Thymus (tissue), 11 donors: ENCODE measurements at regions not wholly inside any gene's neighbourhood (a gene's known extent, or its start where the extent isn't known, plus 50 kb on each side); places are given as distances from the start of the nearest gene placed in this dataset.
A peak's percentile ranks its signal among the peaks of the same experiment; 100 is the strongest.
"Not testable (repeated sequence)": the region's sequence is repeated elsewhere in the genome, so short reads cannot be mapped to it uniquely, and the experiment has no call there.

Source experiments
- DNase-seq, 9 donors: peaks; one replicate each; pipeline ENCODE4 v3.0.0-alpha.2; 2013; ENCODE audit warnings: low spot score in 9 of 9, low read depth in 6 of 9, missing footprints in 1 of 9
- H3K27ac ChIP-seq, 2 donors: one replicate each; pipeline ENCODE4 v1.5.1; 2013; ENCODE audit warnings: control low read depth in 1 of 2, low read depth in 1 of 2, low read length in 1 of 2, mild to moderate bottlenecking in 1 of 2, moderate library complexity in 1 of 2
- H3K27me3 ChIP-seq, 2 donors: one replicate each; pipeline ENCODE4 v1.5.1; 2013; ENCODE audit warnings: low read length in 1 of 2; ENCODE audit not compliant: control insufficient read depth in 2 of 2, insufficient read depth in 1 of 2
- H3K36me3 ChIP-seq, 2 donors: one replicate each; pipeline ENCODE4 v1.5.1; 2013; ENCODE audit warnings: low read length in 1 of 2, mild to moderate bottlenecking in 1 of 2, moderate library complexity in 1 of 2; ENCODE audit not compliant: control insufficient read depth in 2 of 2, insufficient read depth in 2 of 2
- H3K4me1 ChIP-seq, 2 donors: one replicate each; pipeline ENCODE4 v1.5.1; 2013; ENCODE audit warnings: low read length in 2 of 2; ENCODE audit not compliant: control insufficient read depth in 2 of 2, insufficient read depth in 2 of 2
- H3K4me3 ChIP-seq, 2 donors: one replicate each; pipeline ENCODE4 v1.5.1; 2013; ENCODE audit warnings: low read length in 2 of 2, control low read depth in 1 of 2, mild to moderate bottlenecking in 1 of 2
- H3K9me3 ChIP-seq, 2 donors: one replicate each; pipeline ENCODE4 v1.5.1; 2013; ENCODE audit warnings: low read length in 1 of 2, mild to moderate bottlenecking in 1 of 2; ENCODE audit not compliant: control insufficient read depth in 2 of 2, insufficient read depth in 1 of 2
- WGBS: extraction: QIAGEN DNeasy Blood & Tissue Kit; methylation state at CpG from one replicate; pipeline ENCODE4 v1.1.7; 2013; 5-methylcytosine and 5-hydroxymethylcytosine counted together
- donor health status: healthy.

DNA sequence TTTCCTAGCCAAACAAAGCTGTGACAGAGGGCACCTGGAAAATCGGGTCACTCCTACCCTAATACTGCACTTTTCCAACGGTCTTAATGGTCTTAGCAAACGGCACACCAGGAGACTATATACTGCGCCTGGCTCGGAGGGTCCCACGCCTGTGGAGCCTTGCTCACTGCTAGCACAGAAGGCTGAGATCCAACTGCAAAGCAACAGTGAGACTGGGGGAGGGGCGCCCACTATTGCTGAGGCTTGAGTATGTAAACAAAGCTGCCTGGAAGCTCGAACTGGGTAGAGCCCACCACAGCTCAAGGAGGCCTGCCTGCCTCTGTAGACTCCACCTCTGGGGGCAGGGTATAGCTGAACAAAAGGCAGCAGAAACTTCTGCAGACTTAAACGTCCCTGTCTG is 931.7 kb upstream of the ATXN7L3B start:
- H3K4me3 ChIP-seq, DNase-seq, H3K27me3 ChIP-seq, H3K4me1 ChIP-seq, H3K27ac ChIP-seq, H3K9me3 ChIP-seq, H3K36me3 ChIP-seq: not testable (repeated sequence)
- WGBS = 83% methylated on average over 9 of the region's 9 CpGs

DNA sequence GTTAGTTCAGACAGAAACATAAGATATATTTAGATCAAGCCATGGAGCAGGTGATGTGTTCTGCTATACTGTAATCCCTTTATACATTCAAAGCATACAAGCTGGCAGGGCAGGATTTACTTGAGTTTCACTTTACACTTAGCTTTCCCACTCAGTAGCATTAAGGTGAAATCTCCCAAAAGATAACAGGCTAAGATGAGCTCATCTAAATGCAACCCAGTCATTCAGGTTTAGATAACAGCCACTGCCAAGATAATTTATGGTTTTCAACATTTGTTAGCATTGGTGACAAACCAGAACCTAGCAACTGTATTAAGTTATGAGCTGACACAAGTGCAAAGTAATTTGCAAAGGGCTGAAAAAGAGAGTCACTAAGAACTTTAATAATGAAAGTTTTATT is 925.1 kb upstream of the ATXN7L3B start:
- Histone ChIP-seq H3K36me3 (no peaks in the 10 kb centered on the region), H3K27me3 (no peaks in the 10 kb centered on the region), H3K9me3 (no peaks in the 10 kb centered on the region), H3K4me3 (no peak overlapping the region), H3K27ac (no peak overlapping the region), H3K4me1 (no peaks in the 10 kb centered on the region)
- peak in 1 of 9 donors; percentile 3 for DNase-seq

DNA sequence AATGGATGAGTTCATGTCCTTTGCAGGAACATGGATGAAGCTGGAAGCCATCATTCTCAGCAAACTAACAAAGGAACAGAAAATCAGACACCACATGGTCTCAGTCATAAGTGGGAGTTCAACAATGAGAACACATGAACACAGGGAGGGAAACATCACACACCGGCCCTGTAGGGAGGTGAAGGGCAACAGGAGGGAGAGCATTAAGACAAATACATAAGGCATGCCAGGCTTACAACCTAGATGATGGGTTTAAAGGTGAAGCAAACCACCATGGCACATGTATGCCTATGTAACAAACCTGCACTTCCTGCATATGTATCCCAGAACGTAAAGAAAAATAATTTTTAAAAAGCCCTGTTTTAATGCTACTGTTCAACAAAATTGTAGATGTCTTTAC is 914.2 kb upstream of the ATXN7L3B start:
- WGBS = 92% methylated on average over 2 of the region's 2 CpGs
- Histone ChIP-seq H3K27me3 (no peaks in the 10 kb centered on the region), H3K4me1 (no peaks in the 10 kb centered on the region), H3K4me3 (no peak overlapping the region), H3K27ac (no peak overlapping the region), H3K9me3 (no peaks in the 10 kb centered on the region), H3K36me3 (no peaks in the 10 kb centered on the region)
- no peak for DNase-seq

DNA sequence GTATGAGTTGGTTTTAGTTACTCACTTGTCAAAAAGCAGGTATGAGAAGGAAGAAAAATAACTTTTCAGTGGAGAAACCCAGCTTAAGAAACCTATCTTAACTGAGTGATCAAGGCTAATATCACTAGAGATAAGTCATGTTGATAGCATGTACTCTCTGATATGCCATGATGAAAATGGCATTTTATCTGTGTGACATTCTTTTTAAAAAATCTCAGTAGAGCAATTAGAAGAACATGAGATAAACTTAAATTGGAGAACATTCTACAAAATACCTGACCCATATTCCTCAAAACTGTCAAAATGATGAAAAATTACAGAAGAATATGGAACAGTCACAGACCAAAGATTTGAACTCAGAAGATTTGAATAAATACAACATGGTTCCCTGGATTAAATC is 912.4 kb upstream of the ATXN7L3B start:
- DNase-seq = no peak
- H3K9me3 ChIP-seq = no peaks in the 10 kb centered on the region
- H3K27ac ChIP-seq = no peak overlapping the region
- H3K36me3 ChIP-seq = no peaks in the 10 kb centered on the region
- no peak overlapping the region for H3K4me3 ChIP-seq
- H3K4me1 ChIP-seq = no peaks in the 10 kb centered on the region
- H3K27me3 ChIP-seq = no peaks in the 10 kb centered on the region

DNA sequence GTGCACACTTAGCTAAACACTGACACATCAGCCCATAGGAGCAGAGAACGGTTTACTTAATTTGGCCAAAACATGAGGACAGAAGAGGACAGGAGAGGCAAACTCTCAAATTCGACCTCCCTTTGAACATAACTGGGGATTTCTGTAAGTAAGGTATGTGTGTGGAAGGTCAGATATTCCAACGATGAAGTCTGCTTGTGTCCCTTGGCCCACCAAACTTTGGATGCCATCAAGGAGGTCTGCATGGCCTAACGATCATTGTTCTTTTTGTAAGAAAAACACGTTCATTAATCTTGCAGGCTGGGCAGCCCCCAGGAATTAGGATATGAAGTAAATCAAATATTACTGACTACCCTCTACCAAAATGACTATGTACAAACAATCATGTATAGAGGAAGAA is 908.5 kb upstream of the ATXN7L3B start:
- H3K9me3 ChIP-seq = no peaks in the 10 kb centered on the region
- H3K36me3 ChIP-seq = no peaks in the 10 kb centered on the region
- 86% methylated on average over 5 of the region's 5 CpGs for WGBS
- H3K4me1 ChIP-seq = no peaks in the 10 kb centered on the region
- no peak overlapping the region for H3K4me3 ChIP-seq
- H3K27ac ChIP-seq = no peak overlapping the region
- DNase-seq = no peak
- H3K27me3 ChIP-seq = no peaks in the 10 kb centered on the region

- no peak for DNase-seq
- no peaks in the 10 kb centered on the region for H3K36me3 ChIP-seq
- H3K4me3 ChIP-seq = no peak overlapping the region
These were observed 907.5 kb upstream of the ATXN7L3B start for GRCh38 chr12:73629893-73630831.

DNA sequence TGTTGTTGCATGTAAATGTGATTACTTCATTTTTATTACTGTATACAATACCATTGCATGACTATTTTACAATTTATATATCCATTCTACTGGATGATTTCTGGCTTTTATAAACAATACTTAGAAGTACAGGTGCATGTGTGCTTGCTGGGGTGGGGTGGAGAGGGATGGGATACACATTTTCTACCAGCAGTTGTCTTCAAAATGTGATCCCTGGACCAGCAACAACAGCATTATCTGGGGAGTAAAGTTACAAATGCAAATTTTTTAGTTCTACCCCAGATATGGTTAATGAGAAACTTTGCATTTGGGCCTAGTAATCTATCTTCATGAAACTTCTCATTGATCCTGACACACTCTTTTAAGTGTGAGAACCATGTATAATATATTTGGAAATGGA is 905.4 kb upstream of the ATXN7L3B start:
- Histone ChIP-seq H3K27ac (no peak overlapping the region), H3K36me3 (no peaks in the 10 kb centered on the region), H3K9me3 (no peaks in the 10 kb centered on the region), H3K27me3 (no peaks in the 10 kb centered on the region), H3K4me1 (no peaks in the 10 kb centered on the region), H3K4me3 (no peak overlapping the region)
- no peak for DNase-seq

More at GRCh38 chr12:73629893-73630831, 907.5 kb upstream of the ATXN7L3B start:
- Histone ChIP-seq H3K4me1 (no peaks in the 10 kb centered on the region), H3K27me3 (no peaks in the 10 kb centered on the region), H3K9me3 (no peaks in the 10 kb centered on the region), H3K27ac (no peak overlapping the region)
- 49% methylated on average over 4 of the region's 4 CpGs for WGBS

GRCh38 chr12:73632661-73633060 is 905.0 kb upstream of the ATXN7L3B start:
- H3K4me3 ChIP-seq = no peak overlapping the region
- WGBS = 72% methylated on average over 4 of the region's 4 CpGs
- no peaks in the 10 kb centered on the region for H3K27me3 ChIP-seq

GRCh38 chr12:73639397-73639796 is 898.2 kb upstream of the ATXN7L3B start:
- not testable (repeated sequence) for H3K27me3 ChIP-seq, H3K27ac ChIP-seq, H3K9me3 ChIP-seq, H3K4me1 ChIP-seq, DNase-seq, H3K4me3 ChIP-seq, H3K36me3 ChIP-seq
- WGBS = 95% methylated on average over 5 of the region's 5 CpGs

More at GRCh38 chr12:73632661-73633060, 905.0 kb upstream of the ATXN7L3B start:
- Histone ChIP-seq H3K36me3 (no peaks in the 10 kb centered on the region), H3K9me3 (no peaks in the 10 kb centered on the region), H3K4me1 (no peaks in the 10 kb centered on the region), H3K27ac (no peak overlapping the region)
- no peak for DNase-seq
